Left ventricle myocardium inferior (tissue), 1 donor: ENCODE measurements at regions not wholly inside any gene's neighbourhood (a gene's known extent, or its start where the extent isn't known, plus 50 kb on each side); places are given as distances from the start of the nearest gene placed in this dataset.

Experiments
- DNase-seq: peaks from one replicate; pipeline ENCODE4 v3.0.0-alpha.2; 2020
- H3K27ac ChIP-seq: fragments of 200-600 bp; replicated peaks from 2 replicates; pipeline ENCODE4 v1.8.0; 2021
- H3K27me3 ChIP-seq: fragments of 200-600 bp; 2 replicates; pipeline ENCODE4 v1.8.0; 2021; ENCODE audit warnings: low read depth
- H3K36me3 ChIP-seq: fragments of 200-600 bp; 2 replicates; pipeline ENCODE4 v1.8.0; 2021
- H3K4me1 ChIP-seq: fragments of 200-600 bp; 2 replicates; pipeline ENCODE4 v1.8.0; 2021
- H3K4me3 ChIP-seq: fragments of 200-600 bp; 2 replicates; pipeline ENCODE4 v1.8.0; 2021; ENCODE audit warnings: mild to moderate bottlenecking, moderate library complexity
- H3K9me3 ChIP-seq: fragments of 200-600 bp; replicated peaks from 2 replicates; pipeline ENCODE4 v1.8.0; 2021
- CTCF ChIP-seq: fragments of 200-600 bp; IDR thresholded peaks from 2 replicates; pipeline ENCODE4 v1.8.0; 2021; ENCODE audit warnings: antibody characterized with exemption, mild to moderate bottlenecking, borderline replicate concordance
- intact Hi-C: fragments of 100-400 bp; cut with micrococcal nuclease; formaldehyde crosslinking; loops from one replicate; pipeline ENCODE4 v1.11.0; 2022
- donor health status: DM: no; HTN: yes; CAD: no; lungs with severe emphysema.

- TF ChIP-seq CTCF, result no peak
- Histone ChIP-seq H3K27me3 (peaks cover 4% of the 10 kb centered on the region), H3K4me1 (peaks cover 6% of the 10 kb centered on the region), H3K27ac (no peak overlapping the region), H3K9me3 (peaks cover 6% of the 10 kb centered on the region), H3K36me3 (no peaks in the 10 kb centered on the region), H3K4me3 (no peak overlapping the region)
- intact Hi-C loops, result no loop called here
- no peak for DNase-seq
Measured at GRCh38 chr4:26035921-26036320, 121.9 kb downstream of the SMIM20 start.

- no peak overlapping the region for H3K4me3 ChIP-seq
- intact Hi-C loops, result no loop called here
Measured at GRCh38 chr4:26039639-26040359, 125.8 kb downstream of the SMIM20 start.

GRCh38 chr4:26044524-26044923, 130.5 kb downstream of the SMIM20 start:
- no peak for TF ChIP-seq CTCF
- intact Hi-C loops, result no loop called here
- Histone ChIP-seq H3K27me3 (peaks cover 4% of the 10 kb centered on the region), H3K4me3 (no peak overlapping the region), H3K9me3 (no peaks in the 10 kb centered on the region), H3K27ac (no peak overlapping the region), H3K4me1 (peaks cover 8% of the 10 kb centered on the region), H3K36me3 (no peaks in the 10 kb centered on the region)
- DNase-seq, result no peak

More at GRCh38 chr4:26039639-26040359, 125.8 kb downstream of the SMIM20 start:
- Histone ChIP-seq H3K27me3 (peaks cover 4% of the 10 kb centered on the region), H3K9me3 (no peaks in the 10 kb centered on the region), H3K27ac (no peak overlapping the region), H3K4me1 (no peaks in the 10 kb centered on the region), H3K36me3 (no peaks in the 10 kb centered on the region)
- no peak for DNase-seq
- TF ChIP-seq CTCF, result no peak

- TF ChIP-seq CTCF, result no peak
- intact Hi-C loops, result no loop called here
Measured at GRCh38 chr4:26044983-26045382, 131.0 kb downstream of the SMIM20 start.

GRCh38 chr4:26047795-26048194, 133.8 kb downstream of the SMIM20 start:
- intact Hi-C loops, result no loop called here
- Histone ChIP-seq H3K27ac (peak overlapping the region; percentile 83), H3K4me3 (no peak overlapping the region), H3K27me3 (peaks cover 11% of the 10 kb centered on the region), H3K36me3 (no peaks in the 10 kb centered on the region), H3K9me3 (no peaks in the 10 kb centered on the region), H3K4me1 (peaks cover 10% of the 10 kb centered on the region)
- no peak for TF ChIP-seq CTCF
- no peak for DNase-seq

More at GRCh38 chr4:26044983-26045382, 131.0 kb downstream of the SMIM20 start:
- Histone ChIP-seq H3K27ac (no peak overlapping the region), H3K36me3 (no peaks in the 10 kb centered on the region), H3K27me3 (peaks cover 4% of the 10 kb centered on the region), H3K9me3 (no peaks in the 10 kb centered on the region), H3K4me3 (no peak overlapping the region), H3K4me1 (peaks cover 10% of the 10 kb centered on the region)
- no peak for DNase-seq
